NCI-H460 (cell line): ENCODE measurements at regions not wholly inside any gene's neighbourhood (a gene's known extent, or its start where the extent isn't known, plus 50 kb on each side); places are given as distances from the start of the nearest gene placed in this dataset.
"Not testable (repeated sequence)": the region's sequence is repeated elsewhere in the genome, so short reads cannot be mapped to it uniquely, and the experiment has no call there.

ENCODE experiments used
- DNase-seq: peaks from one replicate; pipeline ENCODE4 v3.0.0-alpha.2; 2016; ENCODE audit warnings: low read depth; ENCODE audit errors: extremely low read depth

DNA sequence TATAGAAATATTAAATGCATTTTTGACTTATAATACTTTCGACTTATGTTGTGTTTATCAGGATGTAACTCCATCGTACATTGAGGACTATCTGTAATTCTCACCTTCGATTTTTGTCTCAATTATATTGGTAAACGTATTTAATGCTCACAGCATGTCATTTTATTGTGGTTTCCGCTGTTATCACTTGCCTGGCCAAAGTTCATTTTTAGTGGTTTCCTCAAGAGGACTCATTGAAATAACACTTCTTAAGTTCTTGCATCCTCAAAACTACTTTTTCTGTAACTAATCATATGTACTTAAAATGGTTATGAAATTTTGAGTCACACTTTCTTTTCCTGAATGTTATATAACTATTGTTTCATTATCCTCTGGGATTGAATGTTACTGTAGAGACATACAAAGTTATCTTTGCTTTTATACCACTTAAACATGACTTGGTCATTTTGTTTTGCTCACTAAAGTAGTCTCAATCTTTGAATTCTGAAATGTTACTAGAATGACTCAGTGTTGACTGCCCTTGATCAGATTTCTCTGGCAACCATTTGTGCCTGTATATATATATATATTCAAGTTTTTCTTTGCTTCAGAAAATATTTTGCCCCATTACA, 289.6 kb upstream of the PROX1 start:
- no peak for DNase-seq

DNA sequence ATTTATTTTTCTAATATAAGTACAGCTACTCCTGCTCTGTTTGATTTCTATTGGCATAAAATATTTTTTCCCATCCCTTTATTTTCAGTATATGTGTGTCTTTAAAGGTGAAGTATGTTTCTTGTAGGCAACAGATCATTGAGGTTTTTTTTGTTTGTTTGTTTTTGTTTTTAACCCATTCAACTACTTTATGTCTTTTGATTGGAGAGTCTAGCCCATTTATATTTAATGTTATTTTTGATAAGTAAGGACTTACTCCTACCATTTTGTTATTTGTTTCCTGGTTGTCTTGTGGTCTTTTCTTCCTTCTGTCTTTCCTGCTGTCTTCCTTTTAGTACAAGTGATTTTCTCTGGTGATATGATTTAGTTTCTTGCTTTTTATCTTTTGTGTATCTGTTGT, 285.1 kb upstream of the PROX1 start:
- no peak for DNase-seq

DNA sequence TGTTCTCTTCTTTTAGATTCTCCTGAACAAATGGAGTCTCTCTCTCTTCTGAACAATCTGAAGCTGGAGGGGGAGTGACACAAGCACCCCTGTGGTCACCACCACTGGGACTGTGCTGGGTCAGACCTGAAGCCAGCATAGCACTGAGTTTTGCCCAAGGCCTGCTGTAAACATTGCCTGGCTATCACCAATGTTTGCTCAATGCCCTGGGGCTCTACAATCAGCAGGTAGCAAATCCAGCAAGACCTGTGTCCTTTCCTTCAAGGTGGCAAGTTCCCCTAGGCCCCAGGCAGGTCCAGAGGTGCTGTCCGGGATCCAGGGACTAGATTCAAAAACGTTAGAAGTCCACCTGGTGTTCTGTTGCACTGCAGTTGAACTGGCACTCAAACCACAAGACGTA, 282.8 kb upstream of the PROX1 start:
- no peak for DNase-seq

DNA sequence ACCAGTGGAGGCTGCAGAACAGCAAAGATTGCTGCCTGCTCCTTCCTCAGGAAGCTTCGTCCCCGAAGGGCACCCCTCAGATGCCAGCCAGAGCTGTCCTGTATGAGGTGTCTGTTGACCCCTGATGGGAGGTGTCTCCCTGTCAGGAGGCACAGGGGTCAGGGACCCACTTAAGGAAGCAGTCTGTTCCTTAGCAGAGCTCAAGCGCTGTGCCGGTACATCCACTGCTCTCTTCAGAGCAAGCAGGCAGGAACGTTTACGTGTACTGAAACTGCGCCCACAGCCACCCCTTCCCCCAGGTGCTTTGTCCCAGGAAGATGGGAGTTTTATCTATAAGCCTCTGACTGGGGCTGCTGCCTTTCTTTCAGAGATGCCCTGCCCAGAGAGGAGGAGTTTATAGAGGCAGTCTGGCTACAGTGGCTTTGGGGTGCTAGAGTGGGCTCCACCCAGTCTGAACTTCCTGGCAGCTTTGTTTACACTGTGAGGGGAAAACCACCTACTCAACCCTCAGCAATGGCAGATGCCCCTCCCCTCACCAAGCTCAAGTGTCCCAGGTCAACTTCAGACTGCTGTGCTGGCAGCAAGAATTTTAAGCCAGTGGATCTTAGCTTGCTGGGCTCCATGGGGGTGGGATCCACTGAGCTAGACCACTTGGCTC, 275.8 kb upstream of the PROX1 start:
- not testable (repeated sequence) for DNase-seq

GRCh38 chr1:213714645-213715044, 273.1 kb upstream of the PROX1 start:
- DNase-seq = no peak

GRCh38 chr1:213715182-213715581, 272.6 kb upstream of the PROX1 start:
- no peak for DNase-seq

GRCh38 chr1:213719462-213719861, 268.3 kb upstream of the PROX1 start:
- no peak for DNase-seq

- DNase-seq = no peak
Observed at GRCh38 chr1:213720032-213720431, 267.7 kb upstream of the PROX1 start.

- no peak for DNase-seq
Observed at GRCh38 chr1:213723187-213723586, 264.6 kb upstream of the PROX1 start.

DNA sequence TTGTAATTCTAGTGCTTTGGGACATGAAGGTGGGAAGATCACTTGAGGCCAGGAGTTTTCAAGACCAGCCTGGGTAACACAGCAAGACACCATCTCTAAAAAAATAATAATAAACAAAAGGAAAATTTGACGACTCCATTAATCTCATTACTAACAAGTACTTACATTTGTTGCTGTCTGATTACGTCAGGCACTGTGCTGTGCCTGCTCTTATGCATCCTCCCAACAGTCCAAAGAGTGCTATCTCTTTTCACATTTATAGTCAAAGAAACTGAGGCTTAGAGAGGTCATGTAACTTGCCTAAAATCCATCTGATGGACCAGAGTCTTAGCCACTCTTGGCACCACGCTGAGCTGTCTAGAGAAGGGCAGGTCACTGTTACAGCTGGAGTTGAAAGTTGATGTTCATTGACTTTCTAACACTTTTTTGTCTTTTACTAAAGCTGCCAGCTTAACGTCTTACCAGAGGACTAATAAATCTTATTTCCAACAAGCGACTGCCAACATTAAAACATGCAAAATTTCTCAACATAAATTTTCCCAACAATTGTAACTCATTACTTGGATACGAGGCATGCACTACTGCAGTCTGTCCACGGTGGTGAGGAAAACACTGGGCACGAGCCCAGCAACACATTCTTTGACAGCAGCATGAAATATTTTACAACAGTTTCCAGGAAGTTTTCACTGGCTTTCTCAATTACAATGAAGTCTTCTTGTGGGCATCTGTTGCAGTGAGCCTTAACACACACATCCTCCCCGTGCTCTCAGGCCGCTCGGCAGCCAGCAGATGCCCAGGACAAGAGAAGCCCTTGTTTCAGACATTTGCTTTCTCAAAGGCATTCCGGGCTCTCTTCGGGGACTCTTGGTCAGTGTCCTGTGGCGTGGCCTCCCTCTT, 262.9 kb upstream of the PROX1 start:
- DNase-seq = peak; percentile 33

- no peak for DNase-seq
Observed at GRCh38 chr1:213727853-213728592, 259.8 kb upstream of the PROX1 start.

DNA sequence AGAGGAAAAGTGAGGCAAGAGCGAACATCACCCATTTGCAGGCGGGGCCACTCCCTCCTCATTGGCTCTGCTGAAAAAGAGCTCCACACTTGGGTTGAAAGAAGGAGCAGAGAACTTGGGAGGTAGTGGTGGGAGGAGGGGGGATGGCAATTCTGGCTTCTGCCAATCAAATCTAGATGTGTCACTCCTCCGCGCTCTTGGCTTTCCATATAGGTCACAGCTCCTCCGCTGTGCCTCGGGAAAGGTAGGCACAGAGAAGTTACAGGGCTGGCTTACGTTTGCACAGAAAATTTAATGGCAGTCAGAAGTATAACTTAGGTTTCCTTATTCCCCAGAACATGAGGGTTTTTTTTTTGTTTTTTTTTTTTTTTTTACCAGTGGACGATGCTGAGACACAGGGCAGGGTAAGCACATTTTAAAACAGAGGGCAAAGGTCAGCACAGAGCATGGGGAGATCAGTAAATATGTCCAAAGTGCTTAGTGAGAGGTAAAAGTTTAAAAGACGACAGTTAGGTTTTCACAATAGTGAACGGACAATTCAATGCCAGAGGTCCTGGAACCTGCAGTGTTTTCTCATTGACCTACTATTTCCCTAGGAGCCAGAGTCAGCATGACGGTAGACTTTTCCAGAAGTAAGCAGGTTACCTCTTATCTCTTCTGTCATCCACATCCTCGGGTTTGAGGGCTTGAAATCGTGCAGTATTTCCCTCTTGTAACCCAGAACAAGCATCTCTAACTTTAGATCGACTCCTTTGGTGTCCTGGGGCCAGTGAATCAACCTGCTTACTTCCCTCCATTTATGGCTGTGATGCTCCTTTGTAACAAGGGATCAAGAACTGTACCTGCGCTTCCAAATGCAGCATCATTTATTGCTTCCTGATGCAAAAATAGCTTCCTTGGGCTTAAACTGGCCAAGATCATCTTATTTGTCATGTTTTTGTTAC, 258.9 kb upstream of the PROX1 start:
- no peak for DNase-seq

DNA sequence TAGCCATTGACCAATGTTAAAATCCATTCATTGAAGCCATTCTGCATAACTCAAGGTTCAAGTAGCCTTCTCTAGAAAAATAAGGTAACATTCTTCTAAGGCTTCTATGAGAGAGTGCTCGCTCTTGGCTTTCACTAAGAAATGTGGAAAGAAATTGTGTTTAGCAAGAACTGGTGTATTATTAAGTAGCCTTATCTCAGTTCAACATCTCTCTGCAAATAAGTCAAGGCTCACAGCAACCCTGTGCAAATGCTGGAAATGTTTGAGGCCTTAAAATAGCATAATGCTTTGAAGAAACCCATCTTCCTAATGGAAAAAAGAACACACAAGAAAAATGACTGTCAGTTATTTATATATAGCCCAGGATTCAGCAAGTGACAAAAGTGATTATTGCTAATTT, 254.1 kb upstream of the PROX1 start:
- DNase-seq = no peak

- no peak for DNase-seq
Observed at GRCh38 chr1:213737398-213738035, 250.3 kb upstream of the PROX1 start.

DNA sequence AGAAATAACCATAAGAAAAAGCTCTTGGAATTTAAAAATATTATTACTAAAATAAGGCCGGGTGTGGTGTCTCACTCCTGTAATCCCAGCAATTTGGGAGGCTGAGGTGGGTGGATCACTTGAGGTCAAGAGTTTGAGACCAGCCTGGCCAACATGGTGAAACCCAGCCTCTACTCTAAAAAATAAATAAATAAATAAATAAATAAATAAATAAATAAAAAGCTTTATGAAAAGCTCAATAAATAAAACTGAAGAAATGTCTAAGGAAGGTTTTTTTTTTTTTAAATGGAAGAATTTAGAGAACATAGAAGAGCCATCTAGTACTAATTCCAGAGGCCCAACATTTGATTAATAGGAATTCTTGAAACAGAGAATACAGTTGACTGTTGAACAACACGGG, 249.1 kb upstream of the PROX1 start:
- no peak for DNase-seq

- DNase-seq = no peak
Observed at GRCh38 chr1:213742992-213743391, 244.8 kb upstream of the PROX1 start.

DNA sequence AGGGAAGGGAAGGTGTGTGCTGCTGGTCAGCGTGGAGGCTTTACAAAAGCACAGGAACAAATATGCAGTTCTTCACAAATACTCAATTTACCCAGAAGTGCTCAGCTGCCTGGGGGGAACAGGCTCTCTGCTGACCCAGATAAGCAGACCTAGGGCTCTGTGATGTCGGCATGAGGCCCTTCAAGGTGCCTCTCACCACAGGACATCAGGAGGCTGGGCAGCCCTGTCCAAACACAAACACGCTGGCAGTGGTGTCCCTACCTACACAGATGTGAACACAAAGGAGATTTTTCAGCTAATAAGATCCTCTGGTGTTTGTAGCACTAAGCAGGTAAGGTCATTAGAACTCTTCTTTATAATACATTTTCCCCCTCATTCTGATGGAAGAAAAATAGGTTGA, 243.0 kb upstream of the PROX1 start:
- DNase-seq = no peak

DNA sequence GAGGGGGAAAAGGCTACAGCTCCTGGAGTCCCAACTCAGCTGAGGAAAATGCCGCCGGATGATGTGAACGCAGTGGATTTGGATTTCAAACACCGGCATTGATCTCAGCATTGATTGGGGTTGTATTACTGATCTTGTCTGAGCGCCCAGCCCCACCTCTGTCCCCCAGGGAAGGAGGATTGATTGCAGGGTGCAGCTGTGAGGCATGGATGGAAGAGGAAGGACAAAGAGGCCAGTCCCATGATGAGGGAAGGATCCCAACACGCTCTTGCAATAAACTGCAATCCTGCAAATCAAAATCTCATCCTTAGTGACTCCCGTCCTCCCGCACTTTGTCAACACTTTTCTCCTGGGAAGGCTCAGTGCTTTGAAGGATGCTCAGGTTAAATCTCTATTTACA, 242.3 kb upstream of the PROX1 start:
- DNase-seq = no peak

GRCh38 chr1:213749558-213749957, 238.2 kb upstream of the PROX1 start:
- DNase-seq = no peak
